ENCODE measurements at regions not wholly inside any gene's neighbourhood (a gene's known extent, or its start where the extent isn't known, plus 50 kb on each side); places are given as distances from the start of the nearest gene placed in this dataset.

DNA sequence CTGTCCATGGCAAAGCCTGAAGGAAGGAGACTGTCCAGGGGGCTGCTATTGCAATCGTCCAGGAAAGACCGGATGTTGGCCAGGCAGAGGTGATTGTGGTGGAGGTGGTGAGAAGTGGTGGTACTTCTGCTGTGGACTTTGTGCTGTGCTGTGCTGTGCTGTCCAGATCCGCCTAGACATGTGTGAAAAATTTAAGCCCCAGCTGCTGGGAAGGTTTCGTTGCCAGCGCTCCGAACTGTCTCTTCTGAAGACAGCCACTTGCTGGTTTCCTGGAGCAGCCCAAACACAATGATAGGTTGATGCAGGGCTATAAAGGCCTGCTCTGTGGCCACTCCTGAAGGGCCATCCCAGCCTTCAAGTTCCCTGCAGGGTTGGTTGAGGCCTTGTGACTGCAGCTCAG lies 223.0 kb upstream of the MPDZ start:
- TF ChIP-seq, protein P1, sequence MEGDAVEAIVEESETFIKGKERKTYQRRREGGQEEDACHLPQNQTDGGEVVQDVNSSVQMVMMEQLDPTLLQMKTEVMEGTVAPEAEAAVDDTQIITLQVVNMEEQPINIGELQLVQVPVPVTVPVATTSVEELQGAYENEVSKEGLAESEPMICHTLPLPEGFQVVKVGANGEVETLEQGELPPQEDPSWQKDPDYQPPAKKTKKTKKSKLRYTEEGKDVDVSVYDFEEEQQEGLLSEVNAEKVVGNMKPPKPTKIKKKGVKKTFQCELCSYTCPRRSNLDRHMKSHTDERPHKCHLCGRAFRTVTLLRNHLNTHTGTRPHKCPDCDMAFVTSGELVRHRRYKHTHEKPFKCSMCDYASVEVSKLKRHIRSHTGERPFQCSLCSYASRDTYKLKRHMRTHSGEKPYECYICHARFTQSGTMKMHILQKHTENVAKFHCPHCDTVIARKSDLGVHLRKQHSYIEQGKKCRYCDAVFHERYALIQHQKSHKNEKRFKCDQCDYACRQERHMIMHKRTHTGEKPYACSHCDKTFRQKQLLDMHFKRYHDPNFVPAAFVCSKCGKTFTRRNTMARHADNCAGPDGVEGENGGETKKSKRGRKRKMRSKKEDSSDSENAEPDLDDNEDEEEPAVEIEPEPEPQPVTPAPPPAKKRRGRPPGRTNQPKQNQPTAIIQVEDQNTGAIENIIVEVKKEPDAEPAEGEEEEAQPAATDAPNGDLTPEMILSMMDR (IDR thresholded peaks at IDR 0.05; ENCODE audit: low read depth, low read length) = no peak

DNA sequence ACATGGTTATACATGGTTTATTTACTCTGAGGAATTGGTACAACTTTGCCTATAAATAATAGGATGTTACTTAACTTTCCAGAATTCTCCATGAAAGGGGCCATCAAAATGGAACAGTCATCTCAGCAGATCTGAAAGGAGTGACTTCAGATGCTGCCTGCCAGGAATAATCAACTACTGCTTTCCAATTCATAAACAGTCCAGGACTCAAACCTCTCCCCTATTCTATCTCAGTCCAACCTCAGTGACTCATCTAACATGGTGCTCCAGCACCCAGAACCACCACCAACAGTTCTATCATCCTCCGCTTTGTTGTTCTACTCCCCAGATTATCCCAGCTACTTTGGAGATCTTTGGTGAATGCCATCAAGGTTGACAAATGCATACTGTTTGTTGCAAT lies 221.5 kb upstream of the MPDZ start:
- TF ChIP-seq, protein P1 (IDR thresholded peaks at IDR 0.05; ENCODE audit: low read depth, low read length) = no peak
- no peak overlapping the region for H3K4me3 ChIP-seq (ENCODE audit: low read depth, low read length)
- H3K27me3 ChIP-seq (ENCODE audit: insufficient read depth, low read depth, severe bottlenecking) = no peaks in the 10 kb centered on the region
- H3K27ac ChIP-seq = no peak overlapping the region
- no peaks in the 10 kb centered on the region for H3K9me3 ChIP-seq (ENCODE audit: severe bottlenecking)
- H3K36me3 ChIP-seq = no peaks in the 10 kb centered on the region
- no peak for DNase-seq

More for the DNA sequence above, 223.0 kb upstream of the MPDZ start:
- DNase-seq = no peak
- H3K36me3 ChIP-seq = no peaks in the 10 kb centered on the region
- no peak overlapping the region for H3K27ac ChIP-seq
- no peaks in the 10 kb centered on the region for H3K27me3 ChIP-seq (ENCODE audit: insufficient read depth, low read depth, severe bottlenecking)
- no peak overlapping the region for H3K4me3 ChIP-seq (ENCODE audit: low read depth, low read length)
- no peaks in the 10 kb centered on the region for H3K9me3 ChIP-seq (ENCODE audit: severe bottlenecking)

DNA sequence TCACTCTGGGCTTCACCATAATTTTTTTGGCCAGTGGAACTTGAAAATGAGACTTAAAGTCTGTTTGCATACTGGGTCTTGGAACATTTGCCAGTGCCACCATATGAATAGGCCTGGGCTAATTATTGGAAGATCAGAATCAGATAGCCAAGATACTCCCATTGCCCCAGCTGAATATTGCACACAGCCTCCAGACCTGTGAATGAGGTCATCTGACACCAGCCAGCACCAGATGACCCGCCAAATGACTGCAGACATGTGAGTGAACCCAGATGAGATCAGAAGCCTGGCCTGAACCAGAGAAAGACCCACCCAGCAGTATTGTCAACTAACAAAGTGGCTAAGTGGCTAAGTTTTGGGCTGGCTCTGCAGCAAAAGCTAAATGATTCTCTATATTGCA lies 220.5 kb upstream of the MPDZ start:
- H3K9me3 ChIP-seq (ENCODE audit: severe bottlenecking) = no peaks in the 10 kb centered on the region
- H3K36me3 ChIP-seq = no peaks in the 10 kb centered on the region
- DNase-seq = no peak
- no peak overlapping the region for H3K27ac ChIP-seq
- TF ChIP-seq, protein P1 (IDR thresholded peaks at IDR 0.05; ENCODE audit: low read depth, low read length) = no peak
- no peaks in the 10 kb centered on the region for H3K27me3 ChIP-seq (ENCODE audit: insufficient read depth, low read depth, severe bottlenecking)
- H3K4me3 ChIP-seq (ENCODE audit: low read depth, low read length) = no peak overlapping the region

DNA sequence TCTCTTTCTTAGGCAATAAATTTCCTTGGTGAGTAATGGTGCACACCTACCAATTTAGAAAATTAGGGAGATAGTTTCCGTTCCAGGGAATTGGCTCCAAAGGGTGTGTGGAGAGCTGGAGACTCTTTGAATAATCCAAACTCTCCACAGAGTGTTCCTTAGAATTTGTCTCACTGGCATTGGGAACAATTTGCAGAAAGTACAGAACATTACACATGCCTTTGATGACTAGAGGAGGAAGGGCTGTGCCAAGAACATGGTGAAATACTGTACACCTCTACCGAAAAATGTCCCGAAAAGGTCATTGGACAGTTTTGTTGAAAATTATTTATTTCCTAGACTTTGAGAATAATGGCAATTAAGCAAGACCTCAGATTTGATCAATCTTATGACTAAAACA lies 214.2 kb upstream of the MPDZ start:
- Histone ChIP-seq H3K27ac (no peak overlapping the region), H3K36me3 (no peaks in the 10 kb centered on the region), H3K27me3 (ENCODE audit: insufficient read depth, low read depth, severe bottlenecking) (no peaks in the 10 kb centered on the region), H3K4me3 (ENCODE audit: low read depth, low read length) (no peak overlapping the region), H3K9me3 (ENCODE audit: severe bottlenecking) (no peaks in the 10 kb centered on the region)
- TF ChIP-seq, protein P1 (IDR thresholded peaks at IDR 0.05; ENCODE audit: low read depth, low read length) = no peak
- DNase-seq = no peak

DNA sequence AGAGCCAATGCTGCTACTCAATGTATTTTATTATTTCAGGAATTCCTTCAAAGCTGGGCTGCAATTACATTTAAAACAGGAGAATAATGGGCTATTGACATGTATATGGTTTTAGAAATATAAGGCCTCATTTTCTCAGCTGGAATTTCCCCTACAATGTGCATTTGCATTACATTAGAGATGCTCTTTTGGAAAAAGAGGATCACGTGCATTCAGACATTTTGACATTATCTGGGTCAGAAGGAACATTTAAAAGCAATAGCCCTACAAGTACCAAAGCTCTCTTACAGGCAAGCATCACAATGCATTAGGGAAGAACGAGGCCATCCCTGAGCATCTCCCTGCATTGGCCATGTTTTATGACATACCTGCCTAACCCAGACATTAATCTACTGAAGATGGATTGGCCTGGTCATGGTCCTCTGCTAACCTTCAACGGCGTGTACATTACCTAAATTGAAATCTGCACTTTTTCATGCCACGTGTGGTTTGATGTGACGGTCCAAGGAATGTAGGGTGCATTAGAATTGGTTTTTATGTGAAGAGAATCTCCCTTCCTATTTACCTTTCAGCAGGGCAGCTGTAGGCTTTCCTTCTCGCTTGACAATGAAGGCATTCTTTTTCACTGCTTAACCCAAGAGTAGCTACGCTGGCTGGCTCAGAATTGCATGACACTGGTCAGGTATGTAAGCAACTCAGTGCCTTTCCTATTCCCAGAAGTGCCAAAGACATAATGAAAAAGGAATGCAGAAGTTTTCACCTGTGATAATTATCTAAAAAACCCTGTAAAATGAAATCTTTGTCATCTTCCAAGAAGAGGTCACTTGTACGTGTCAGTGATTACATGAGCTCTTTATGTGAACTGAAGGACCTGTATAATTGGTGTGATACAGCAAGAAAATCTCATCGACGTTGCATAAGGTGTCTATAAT lies 212.3 kb upstream of the MPDZ start:
- Histone ChIP-seq H3K36me3 (no peaks in the 10 kb centered on the region), H3K9me3 (ENCODE audit: severe bottlenecking) (no peaks in the 10 kb centered on the region), H3K4me3 (ENCODE audit: low read depth, low read length) (no peak overlapping the region), H3K27ac (no peak overlapping the region), H3K27me3 (ENCODE audit: insufficient read depth, low read depth, severe bottlenecking) (no peaks in the 10 kb centered on the region)
- no peak for DNase-seq
- TF ChIP-seq, protein P1 (IDR thresholded peaks at IDR 0.05; ENCODE audit: low read depth, low read length) = no peak

DNA sequence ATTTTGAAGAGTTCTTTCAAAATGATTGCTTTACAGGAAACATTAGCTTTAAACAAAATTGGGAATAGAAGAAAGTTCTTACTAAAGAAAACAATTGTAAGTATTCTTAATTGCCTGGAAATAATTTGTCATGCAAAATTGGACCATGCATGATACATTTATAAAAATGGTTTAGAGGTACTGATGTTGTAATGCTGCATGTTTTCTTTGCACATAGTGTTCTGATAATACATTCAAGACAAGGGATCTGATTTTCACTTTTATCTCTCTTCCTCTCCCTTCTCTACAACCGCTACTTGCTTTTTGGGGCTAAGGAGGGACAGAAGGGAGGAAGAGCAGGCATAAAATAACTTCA lies 211.6 kb upstream of the MPDZ start:
- no peak overlapping the region for H3K4me3 ChIP-seq (ENCODE audit: low read depth, low read length)
- H3K27me3 ChIP-seq (ENCODE audit: insufficient read depth, low read depth, severe bottlenecking) = no peaks in the 10 kb centered on the region
- TF ChIP-seq, protein P1 (IDR thresholded peaks at IDR 0.05; ENCODE audit: low read depth, low read length) = no peak
- no peaks in the 10 kb centered on the region for H3K9me3 ChIP-seq (ENCODE audit: severe bottlenecking)
- DNase-seq = no peak
- H3K27ac ChIP-seq = no peak overlapping the region
- H3K36me3 ChIP-seq = no peaks in the 10 kb centered on the region
